HG02588 (cell line): ENCODE measurements at regions not wholly inside any gene's neighbourhood (a gene's known extent, or its start where the extent isn't known, plus 50 kb on each side); places are given as distances from the start of the nearest gene placed in this dataset.
A peak's percentile ranks its signal among the peaks of the same experiment; 100 is the strongest.
"Not testable (repeated sequence)": the region's sequence is repeated elsewhere in the genome, so short reads cannot be mapped to it uniquely, and the experiment has no call there.

Experiments
- ATAC-seq: cut with Tn5 transposase; IDR thresholded peaks from one replicate; pipeline ENCODE4 v1.9.1; 2021; ENCODE audit warnings: mild to moderate bottlenecking, moderate library complexity; ENCODE audit not compliant: unreplicated experiment

GRCh38 chr4:135464311-135464710 is 1262.7 kb upstream of the PABPC4L start:
- no peak for ATAC-seq

- ATAC-seq = not testable (repeated sequence)
Measured at GRCh38 chr4:135447598-135447997, 1246.0 kb upstream of the PABPC4L start.

GRCh38 chr4:135434936-135435335 is 1233.3 kb upstream of the PABPC4L start:
- ATAC-seq = no peak

- ATAC-seq = no peak
Measured at GRCh38 chr4:135429528-135429927, 1227.9 kb upstream of the PABPC4L start.

- peak; percentile 66 for ATAC-seq
Measured at GRCh38 chr4:135418353-135418752, 1216.8 kb upstream of the PABPC4L start.

- ATAC-seq = no peak
Measured at GRCh38 chr4:135412213-135412612, 1210.6 kb upstream of the PABPC4L start.

GRCh38 chr4:135411251-135411650 is 1209.7 kb upstream of the PABPC4L start:
- ATAC-seq = no peak

- ATAC-seq = not testable (repeated sequence)
Measured at GRCh38 chr4:135409261-135409660, 1207.7 kb upstream of the PABPC4L start.

GRCh38 chr4:135408109-135408508 is 1206.5 kb upstream of the PABPC4L start:
- ATAC-seq = no peak

- not testable (repeated sequence) for ATAC-seq
Measured at GRCh38 chr4:135406597-135406996, 1205.0 kb upstream of the PABPC4L start.

- ATAC-seq = no peak
Measured at GRCh38 chr4:135385830-135386581, 1184.4 kb upstream of the PABPC4L start.

- ATAC-seq = no peak
Measured at GRCh38 chr4:135383356-135384288, 1182.0 kb upstream of the PABPC4L start.

GRCh38 chr4:135382280-135382959 is 1180.8 kb upstream of the PABPC4L start:
- no peak for ATAC-seq

- no peak for ATAC-seq
Measured at GRCh38 chr4:135372131-135372530, 1170.5 kb upstream of the PABPC4L start.

- no peak for ATAC-seq
Measured at GRCh38 chr4:135371137-135371536, 1169.5 kb upstream of the PABPC4L start.

GRCh38 chr4:135368831-135369230 is 1167.2 kb upstream of the PABPC4L start:
- ATAC-seq = no peak

GRCh38 chr4:135365065-135365464 is 1163.5 kb upstream of the PABPC4L start:
- ATAC-seq = no peak

- ATAC-seq = no peak
Measured at GRCh38 chr4:135359128-135359527, 1157.5 kb upstream of the PABPC4L start.

- no peak for ATAC-seq
Measured at GRCh38 chr4:135357091-135357490, 1155.5 kb upstream of the PABPC4L start.

GRCh38 chr4:135354876-135355275 is 1153.3 kb upstream of the PABPC4L start:
- ATAC-seq = no peak

GRCh38 chr4:135353008-135353407 is 1151.4 kb upstream of the PABPC4L start:
- no peak for ATAC-seq
